ENCODE measurements at regions not wholly inside any gene's neighbourhood (a gene's known extent, or its start where the extent isn't known, plus 50 kb on each side); places are given as distances from the start of the nearest gene placed in this dataset.

DNA sequence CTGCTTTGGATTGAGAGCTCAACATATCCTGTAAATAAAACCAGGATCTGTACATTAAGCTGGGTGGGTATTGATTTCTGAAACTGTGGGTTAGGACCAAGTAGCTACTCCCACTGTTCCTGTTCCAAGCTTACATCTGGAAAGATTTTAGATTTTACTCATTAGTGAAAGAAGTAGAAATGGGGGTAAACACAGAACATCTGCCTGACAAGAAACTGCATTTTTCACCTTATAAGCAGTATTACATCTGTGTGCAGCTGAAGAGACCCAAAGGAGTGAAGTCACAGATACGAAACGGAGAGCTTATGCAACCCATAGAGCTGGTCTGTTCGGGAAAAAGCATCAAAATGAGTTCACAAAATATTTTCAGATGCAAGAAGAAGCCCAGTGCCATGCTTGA lies 235.2 kb downstream of the SLITRK5 start:
- Histone ChIP-seq H3K27me3 (ENCODE audit: low read depth, low read length) (no peaks in the 10 kb centered on the region), H3K4me2 (ENCODE audit: low read length) (no peak overlapping the region), H3K36me3 (replicated peaks; ENCODE audit: low read depth, low read length) (no peaks in the 10 kb centered on the region), H2AFZ (ENCODE audit: low read depth, low read length) (no peak overlapping the region), H3K27ac (ENCODE audit: low read length) (no peak overlapping the region), H3K4me1 (ENCODE audit: low read length) (no peaks in the 10 kb centered on the region), H3K79me2 (ENCODE audit: low read length) (no peaks in the 10 kb centered on the region), H3K9me3 (ENCODE audit: insufficient read depth, low read length) (no peaks in the 10 kb centered on the region), H3K9ac (ENCODE audit: low read length) (no peak overlapping the region), H3K4me3 (ENCODE audit: low read length) (no peak overlapping the region), H4K20me1 (ENCODE audit: insufficient read depth, low read length) (no peaks in the 10 kb centered on the region)
- TF ChIP-seq, protein P1, sequence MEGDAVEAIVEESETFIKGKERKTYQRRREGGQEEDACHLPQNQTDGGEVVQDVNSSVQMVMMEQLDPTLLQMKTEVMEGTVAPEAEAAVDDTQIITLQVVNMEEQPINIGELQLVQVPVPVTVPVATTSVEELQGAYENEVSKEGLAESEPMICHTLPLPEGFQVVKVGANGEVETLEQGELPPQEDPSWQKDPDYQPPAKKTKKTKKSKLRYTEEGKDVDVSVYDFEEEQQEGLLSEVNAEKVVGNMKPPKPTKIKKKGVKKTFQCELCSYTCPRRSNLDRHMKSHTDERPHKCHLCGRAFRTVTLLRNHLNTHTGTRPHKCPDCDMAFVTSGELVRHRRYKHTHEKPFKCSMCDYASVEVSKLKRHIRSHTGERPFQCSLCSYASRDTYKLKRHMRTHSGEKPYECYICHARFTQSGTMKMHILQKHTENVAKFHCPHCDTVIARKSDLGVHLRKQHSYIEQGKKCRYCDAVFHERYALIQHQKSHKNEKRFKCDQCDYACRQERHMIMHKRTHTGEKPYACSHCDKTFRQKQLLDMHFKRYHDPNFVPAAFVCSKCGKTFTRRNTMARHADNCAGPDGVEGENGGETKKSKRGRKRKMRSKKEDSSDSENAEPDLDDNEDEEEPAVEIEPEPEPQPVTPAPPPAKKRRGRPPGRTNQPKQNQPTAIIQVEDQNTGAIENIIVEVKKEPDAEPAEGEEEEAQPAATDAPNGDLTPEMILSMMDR (IDR thresholded peaks at IDR 0.05; ENCODE audit: low read depth, low read length), result no peak
- TF ChIP-seq EZH2phosphoT487 (IDR thresholded peaks at IDR 0.05; ENCODE audit: low read depth), result no peak

DNA sequence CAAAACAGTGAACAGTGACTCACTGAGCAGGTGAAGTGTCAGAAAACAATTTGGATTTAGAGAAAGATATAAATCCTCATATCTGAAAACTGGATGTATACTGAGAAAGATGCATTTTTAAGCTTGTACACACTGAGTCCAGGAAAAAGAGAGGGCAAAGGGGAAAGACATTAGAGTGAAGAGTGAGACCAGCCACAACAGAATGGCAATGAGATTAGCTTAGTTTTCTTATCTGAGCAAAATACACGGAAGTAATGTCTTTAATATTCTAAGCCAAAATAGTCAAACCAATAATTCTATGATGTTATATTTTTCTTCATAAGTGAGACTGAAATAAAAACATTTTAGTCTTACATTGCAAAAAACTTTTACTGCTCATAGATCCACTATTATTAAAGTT lies 236.0 kb downstream of the SLITRK5 start:
- Histone ChIP-seq H3K4me1 (ENCODE audit: low read length) (no peaks in the 10 kb centered on the region), H3K4me2 (ENCODE audit: low read length) (no peak overlapping the region), H3K36me3 (replicated peaks; ENCODE audit: low read depth, low read length) (no peaks in the 10 kb centered on the region), H3K4me3 (ENCODE audit: low read length) (no peak overlapping the region), H3K79me2 (ENCODE audit: low read length) (no peaks in the 10 kb centered on the region), H3K9me3 (ENCODE audit: insufficient read depth, low read length) (no peaks in the 10 kb centered on the region), H3K27ac (ENCODE audit: low read length) (no peak overlapping the region), H3K9ac (ENCODE audit: low read length) (no peak overlapping the region), H3K27me3 (ENCODE audit: low read depth, low read length) (no peaks in the 10 kb centered on the region), H4K20me1 (ENCODE audit: insufficient read depth, low read length) (no peaks in the 10 kb centered on the region), H2AFZ (ENCODE audit: low read depth, low read length) (no peak overlapping the region)
- TF ChIP-seq, protein P1 (IDR thresholded peaks at IDR 0.05; ENCODE audit: low read depth, low read length), result no peak
- TF ChIP-seq EZH2phosphoT487 (IDR thresholded peaks at IDR 0.05; ENCODE audit: low read depth), result no peak

DNA sequence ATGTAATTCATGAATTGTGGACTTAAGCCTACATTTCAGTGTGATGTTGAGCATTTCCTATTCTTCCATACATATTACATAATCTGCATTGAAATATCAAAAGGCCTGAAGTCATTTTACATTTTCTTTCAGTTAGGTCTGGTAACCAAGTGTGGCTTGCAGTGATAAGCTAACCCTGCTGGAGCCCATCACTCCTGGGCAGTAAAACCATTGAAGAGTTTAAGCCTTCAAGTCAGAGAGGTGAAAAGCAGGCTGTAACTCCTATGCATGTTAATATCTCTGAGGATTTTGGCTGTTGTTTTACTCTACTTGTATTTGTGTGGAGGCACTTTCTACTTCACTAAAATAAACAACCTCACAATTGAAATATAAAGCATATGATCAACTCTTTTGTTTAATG lies 248.8 kb downstream of the SLITRK5 start:
- H3K27ac ChIP-seq (ENCODE audit: low read length), result no peak overlapping the region
- no peak overlapping the region for H2AFZ ChIP-seq (ENCODE audit: low read depth, low read length)
- no peaks in the 10 kb centered on the region for H3K79me2 ChIP-seq (ENCODE audit: low read length)
- no peaks in the 10 kb centered on the region for H3K9me3 ChIP-seq (ENCODE audit: insufficient read depth, low read length)
- no peaks in the 10 kb centered on the region for H3K27me3 ChIP-seq (ENCODE audit: low read depth, low read length)
- no peaks in the 10 kb centered on the region for H4K20me1 ChIP-seq (ENCODE audit: insufficient read depth, low read length)
- H3K4me2 ChIP-seq (ENCODE audit: low read length), result no peak overlapping the region
- no peak overlapping the region for H3K4me3 ChIP-seq (ENCODE audit: low read length)
- H3K36me3 ChIP-seq (replicated peaks; ENCODE audit: low read depth, low read length), result no peaks in the 10 kb centered on the region
- no peaks in the 10 kb centered on the region for H3K4me1 ChIP-seq (ENCODE audit: low read length)
- no peak overlapping the region for H3K9ac ChIP-seq (ENCODE audit: low read length)
- TF ChIP-seq, protein P1 (IDR thresholded peaks at IDR 0.05; ENCODE audit: low read depth, low read length), result no peak
- no peak for TF ChIP-seq EZH2phosphoT487 (IDR thresholded peaks at IDR 0.05; ENCODE audit: low read depth)

DNA sequence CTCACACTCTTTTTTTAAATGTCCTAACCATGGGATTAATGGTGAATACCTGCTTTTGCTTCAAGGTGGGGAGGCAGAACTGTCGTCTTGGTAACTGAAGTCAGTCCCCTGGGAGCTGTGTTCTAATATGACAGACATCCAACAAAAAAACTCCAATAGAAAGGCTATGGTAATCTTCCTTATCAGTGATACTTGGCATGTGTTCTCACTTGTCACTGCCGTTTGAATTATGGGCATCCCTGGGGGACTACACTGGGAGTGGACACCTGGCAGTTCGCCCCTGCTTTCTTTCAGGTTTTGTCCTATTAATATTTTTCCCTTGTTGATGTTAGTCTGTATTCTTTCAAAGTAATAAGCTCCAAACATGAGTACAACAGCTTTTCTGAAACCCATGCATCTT lies 252.6 kb downstream of the SLITRK5 start:
- H3K36me3 ChIP-seq (replicated peaks; ENCODE audit: low read depth, low read length), result no peaks in the 10 kb centered on the region
- no peaks in the 10 kb centered on the region for H3K79me2 ChIP-seq (ENCODE audit: low read length)
- TF ChIP-seq, protein P1 (IDR thresholded peaks at IDR 0.05; ENCODE audit: low read depth, low read length), result no peak
- TF ChIP-seq EZH2phosphoT487 (IDR thresholded peaks at IDR 0.05; ENCODE audit: low read depth), result no peak
- H3K9me3 ChIP-seq (ENCODE audit: insufficient read depth, low read length), result no peaks in the 10 kb centered on the region
- H3K27me3 ChIP-seq (ENCODE audit: low read depth, low read length), result no peaks in the 10 kb centered on the region
- H3K4me3 ChIP-seq (ENCODE audit: low read length), result no peak overlapping the region
- no peak overlapping the region for H2AFZ ChIP-seq (ENCODE audit: low read depth, low read length)
- H3K4me2 ChIP-seq (ENCODE audit: low read length), result no peak overlapping the region
- no peak overlapping the region for H3K27ac ChIP-seq (ENCODE audit: low read length)
- H3K4me1 ChIP-seq (ENCODE audit: low read length), result no peaks in the 10 kb centered on the region
- no peak overlapping the region for H3K9ac ChIP-seq (ENCODE audit: low read length)
- no peaks in the 10 kb centered on the region for H4K20me1 ChIP-seq (ENCODE audit: insufficient read depth, low read length)

Measured in OCI-LY3 (cell line).